Effector memory CD8-positive, alpha-beta T cell (primary cell): ENCODE measurements at regions not wholly inside any gene's neighbourhood (a gene's known extent, or its start where the extent isn't known, plus 50 kb on each side); places are given as distances from the start of the nearest gene placed in this dataset.

Source experiments
- ATAC-seq: fragments of 150-1000 bp; cut with Tn5 transposase; replicated peaks from 2 replicates; pipeline ENCODE4 v1.10.0; 2021; ENCODE audit warnings: mild to moderate bottlenecking, moderate library complexity
- DNase-seq, 3 experiments: peaks; one replicate each; pipeline ENCODE4 v3.0.0; 2021
- H3K27ac Mint-ChIP-seq, 2 donors: one replicate each; pipeline ENCODE4 v1.8.0; 2022; ENCODE audit warnings: mild to moderate bottlenecking in 2 of 2, mixed read lengths in 2 of 2, moderate library complexity in 2 of 2
- H3K27me3 Mint-ChIP-seq, 2 donors: one replicate each; pipeline ENCODE4 v1.8.0; 2022; ENCODE audit warnings: mixed read lengths in 2 of 2
- H3K36me3 Mint-ChIP-seq: one replicate; pipeline ENCODE4 v1.8.0; 2022; ENCODE audit warnings: mild to moderate bottlenecking, moderate library complexity, mixed read lengths; ENCODE audit not compliant: insufficient read depth
- H3K4me1 Mint-ChIP-seq, 2 donors: one replicate each; pipeline ENCODE4 v1.8.0; 2022; ENCODE audit warnings: low read depth in 2 of 2, mixed read lengths in 2 of 2
- H3K4me3 Mint-ChIP-seq, 2 donors: one replicate each; pipeline ENCODE4 v1.8.0; 2022; ENCODE audit warnings: mild to moderate bottlenecking in 2 of 2, mixed read lengths in 2 of 2, moderate library complexity in 2 of 2
- H3K9me3 Mint-ChIP-seq, 2 donors: one replicate each; pipeline ENCODE4 v1.8.0; 2022; ENCODE audit warnings: mixed read lengths in 2 of 2

DNA sequence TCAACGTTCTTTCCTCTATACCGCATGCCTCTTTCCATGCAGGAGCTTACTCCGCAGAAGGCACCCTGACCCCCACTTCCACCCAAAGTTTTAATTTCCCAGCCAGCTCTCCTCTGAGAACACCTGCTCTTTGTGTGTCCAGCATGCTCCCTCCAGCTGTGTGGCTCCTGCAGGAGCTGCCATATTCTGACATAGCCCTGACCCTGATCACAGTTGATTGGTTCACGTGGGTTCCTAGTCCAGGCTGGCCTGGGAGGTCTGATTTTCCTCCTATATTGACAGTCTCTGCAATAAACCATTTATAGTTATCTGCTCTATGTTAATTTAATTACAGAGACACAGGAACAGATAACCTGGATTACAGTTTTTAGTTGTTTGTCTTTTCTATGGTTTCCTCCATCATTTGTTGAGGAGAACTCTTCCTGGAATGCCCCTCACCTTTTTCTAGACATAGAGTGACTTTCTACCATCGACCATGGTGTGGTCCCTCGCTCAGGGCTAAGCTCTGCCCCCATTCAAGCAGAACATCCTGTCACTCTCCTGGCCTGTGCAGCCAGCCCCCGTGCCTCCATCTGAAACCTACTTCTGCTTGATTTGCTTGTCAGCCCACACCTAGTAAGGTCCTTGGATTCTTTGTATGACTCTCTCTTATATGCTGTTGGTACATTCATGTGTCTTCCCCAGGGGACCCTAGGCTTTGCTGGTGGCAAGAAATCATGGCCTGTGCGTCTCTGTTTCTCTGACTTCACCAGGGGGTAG, 231.5 kb downstream of the LPIN1 start:
- Mint-ChIP-seq H3K36me3 (no peaks in the 10 kb centered on the region), H3K9me3 (peaks cover 8 to 18% of the 10 kb centered on the region in 2 donors), H3K4me3 (no peak overlapping the region), H3K27me3 (peaks cover 51 to 87% of the 10 kb centered on the region in 2 donors), H3K27ac (no peak overlapping the region), H3K4me1 (no peaks in the 10 kb centered on the region)
- DNase-seq, result no peak
- no peak for ATAC-seq

- H3K4me3 Mint-ChIP-seq, result no peak overlapping the region
- ATAC-seq, result no peak
- H3K27ac Mint-ChIP-seq, result no peak overlapping the region
- peaks cover 69 to 94% of the 10 kb centered on the region in 2 donors for H3K27me3 Mint-ChIP-seq
- no peak for DNase-seq
- H3K36me3 Mint-ChIP-seq, result no peaks in the 10 kb centered on the region
- H3K4me1 Mint-ChIP-seq, result peaks cover 0 to 5% of the 10 kb centered on the region in 2 donors
- H3K9me3 Mint-ChIP-seq, result peaks cover 0 to 6% of the 10 kb centered on the region in 2 donors
These were observed 234.4 kb downstream of the LPIN1 start for GRCh38 chr2:11980809-11981208.

DNA sequence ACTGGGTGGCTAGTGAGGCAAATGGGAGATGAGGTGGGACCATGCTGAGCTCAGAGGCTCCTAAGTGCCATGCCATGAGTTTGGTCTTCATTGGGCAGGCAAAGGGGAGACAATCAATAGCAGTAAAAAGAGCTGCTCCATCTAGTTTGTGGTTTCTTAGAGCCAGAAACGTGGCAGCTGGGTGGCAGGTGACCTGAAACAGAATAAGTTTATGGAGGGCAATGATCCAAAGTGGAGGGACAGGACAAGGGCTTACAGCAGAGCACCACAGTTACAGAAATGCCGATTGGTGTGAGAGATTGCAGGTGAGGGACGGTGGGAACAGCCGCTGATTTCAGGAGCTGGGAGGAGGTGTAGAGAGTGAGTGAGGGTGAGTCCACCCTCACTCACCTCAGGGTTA, 237.0 kb downstream of the LPIN1 start:
- Mint-ChIP-seq H3K27me3 (peaks cover 66 to 94% of the 10 kb centered on the region in 2 donors), H3K36me3 (no peaks in the 10 kb centered on the region)

GRCh38 chr2:11983870-11984269, 237.4 kb downstream of the LPIN1 start:
- no peak for DNase-seq
- Mint-ChIP-seq H3K9me3 (no peaks in the 10 kb centered on the region), H3K36me3 (no peaks in the 10 kb centered on the region), H3K4me3 (no peak overlapping the region), H3K27ac (no peak overlapping the region), H3K27me3 (peaks cover 70 to 96% of the 10 kb centered on the region in 2 donors), H3K4me1 (peaks cover 0 to 5% of the 10 kb centered on the region in 2 donors)
- ATAC-seq, result no peak

More for the DNA sequence above, 237.0 kb downstream of the LPIN1 start:
- peaks cover 0 to 5% of the 10 kb centered on the region in 2 donors for H3K4me1 Mint-ChIP-seq
- H3K9me3 Mint-ChIP-seq, result no peaks in the 10 kb centered on the region
- no peak overlapping the region for H3K27ac Mint-ChIP-seq
- ATAC-seq (no peak), DNase-seq (no peak)
- H3K4me3 Mint-ChIP-seq, result no peak overlapping the region

DNA sequence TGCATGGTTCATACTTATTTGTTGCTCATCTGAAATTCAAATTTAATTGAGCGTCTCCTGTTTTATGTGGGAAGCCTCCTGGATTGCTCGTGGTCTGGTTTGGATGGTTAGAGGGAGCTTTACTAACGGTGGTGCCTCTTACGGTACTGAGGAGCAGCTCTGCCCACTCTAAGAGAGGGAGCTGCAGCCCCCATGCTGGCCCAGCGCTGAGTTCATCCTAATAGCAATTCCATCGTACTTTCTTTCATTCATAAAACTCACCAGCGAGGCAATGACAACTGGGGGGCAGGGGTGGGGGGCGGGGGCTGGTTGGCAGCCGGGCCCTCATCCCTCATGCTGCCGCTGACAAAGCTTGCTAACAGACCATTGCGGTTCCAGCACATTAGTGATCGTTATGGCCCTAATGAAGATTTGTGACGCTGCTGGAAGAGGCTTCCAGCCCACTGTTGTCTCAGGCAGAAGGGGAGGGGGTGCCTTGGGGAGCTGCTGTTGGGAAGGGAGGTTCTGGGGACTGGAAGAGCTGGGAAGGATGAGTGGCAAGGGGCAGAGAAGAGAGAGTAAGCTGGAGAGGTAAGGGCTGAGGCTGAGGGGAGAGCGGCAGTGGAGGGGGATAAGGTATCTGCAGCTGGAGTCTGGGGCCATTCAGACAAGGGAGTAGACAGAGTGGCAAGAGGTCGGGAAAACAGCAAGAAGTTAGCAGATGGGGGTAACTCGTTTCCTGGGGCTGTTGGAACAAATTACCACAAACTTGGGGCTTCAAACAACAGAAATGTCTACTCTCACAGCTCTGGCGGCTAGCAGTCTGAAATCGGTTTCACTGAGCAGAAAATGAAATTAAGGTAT, 238.1 kb downstream of the LPIN1 start:
- Mint-ChIP-seq H3K27ac (no peak overlapping the region), H3K9me3 (no peaks in the 10 kb centered on the region), H3K4me1 (peaks cover 0 to 5% of the 10 kb centered on the region in 2 donors), H3K27me3 (peaks cover 71 to 97% of the 10 kb centered on the region in 2 donors), H3K36me3 (no peaks in the 10 kb centered on the region), H3K4me3 (no peak overlapping the region)
- DNase-seq (no peak), ATAC-seq (no peak)

- Mint-ChIP-seq H3K27me3 (peaks cover 68 to 100% of the 10 kb centered on the region in 2 donors), H3K27ac (no peak overlapping the region), H3K9me3 (no peaks in the 10 kb centered on the region), H3K4me3 (no peak overlapping the region), H3K36me3 (no peaks in the 10 kb centered on the region), H3K4me1 (peaks cover 0 to 5% of the 10 kb centered on the region in 2 donors)
- ATAC-seq (no peak), DNase-seq (no peak)
These were observed 239.6 kb downstream of the LPIN1 start for GRCh38 chr2:11985817-11986566.

DNA sequence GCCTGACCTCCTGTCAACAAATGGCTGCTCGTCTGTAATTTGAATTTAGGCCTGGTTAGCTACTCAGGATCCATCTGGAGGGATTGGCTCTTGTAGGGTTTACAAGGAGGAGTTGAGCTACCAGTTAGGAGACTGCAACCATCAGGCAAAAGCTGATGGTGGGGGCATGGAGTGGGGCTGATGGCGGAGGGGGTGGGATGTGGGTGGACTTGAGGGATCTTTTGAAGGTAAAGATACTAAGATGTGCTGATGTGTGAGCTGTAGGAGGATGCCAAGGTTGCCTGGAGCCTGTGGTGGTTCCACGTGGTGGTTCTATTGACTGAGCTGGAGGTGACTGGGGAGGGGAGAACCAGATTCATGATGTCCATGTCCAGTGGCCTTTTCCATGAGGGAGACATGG, 240.7 kb downstream of the LPIN1 start:
- peaks cover 68 to 100% of the 10 kb centered on the region in 2 donors for H3K27me3 Mint-ChIP-seq
- H3K4me1 Mint-ChIP-seq, result peaks cover 1 to 5% of the 10 kb centered on the region in 2 donors
- no peak overlapping the region for H3K27ac Mint-ChIP-seq
- H3K9me3 Mint-ChIP-seq, result no peaks in the 10 kb centered on the region
- H3K36me3 Mint-ChIP-seq, result no peaks in the 10 kb centered on the region
- DNase-seq (no peak), ATAC-seq (no peak)
- no peak overlapping the region for H3K4me3 Mint-ChIP-seq

GRCh38 chr2:11988691-11989353, 242.4 kb downstream of the LPIN1 start:
- H3K9me3 Mint-ChIP-seq, result peaks cover 0 to 5% of the 10 kb centered on the region in 2 donors
- no peak overlapping the region for H3K4me3 Mint-ChIP-seq
- peaks cover 76 to 100% of the 10 kb centered on the region in 2 donors for H3K27me3 Mint-ChIP-seq
- no peak overlapping the region for H3K27ac Mint-ChIP-seq
- DNase-seq (no peak), ATAC-seq (no peak)
- H3K36me3 Mint-ChIP-seq, result no peaks in the 10 kb centered on the region
- peaks cover 1 to 5% of the 10 kb centered on the region in 2 donors for H3K4me1 Mint-ChIP-seq

DNA sequence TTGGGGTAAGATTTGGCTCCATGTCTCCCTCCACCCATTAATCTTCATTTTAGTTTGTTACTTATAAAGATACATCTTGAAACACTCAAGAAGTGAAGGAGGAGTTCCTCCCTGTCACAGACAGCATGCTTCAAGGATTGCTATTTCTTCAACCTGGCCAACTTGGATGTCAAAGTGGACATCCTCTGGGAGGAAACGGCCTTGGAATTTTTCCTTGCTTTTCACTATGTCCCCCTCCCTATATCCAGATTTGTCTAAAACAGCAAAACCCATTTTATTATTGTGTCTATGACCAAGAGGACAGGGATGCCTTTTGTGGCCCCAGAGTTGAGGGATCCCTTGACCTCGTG, 242.9 kb downstream of the LPIN1 start:
- no peak for DNase-seq
- Mint-ChIP-seq H3K4me1 (peaks cover 1 to 5% of the 10 kb centered on the region in 2 donors), H3K36me3 (no peaks in the 10 kb centered on the region), H3K27ac (no peak overlapping the region), H3K27me3 (peaks cover 76 to 100% of the 10 kb centered on the region in 2 donors), H3K4me3 (no peak overlapping the region), H3K9me3 (peaks cover 0 to 8% of the 10 kb centered on the region in 2 donors)
- no peak for ATAC-seq

DNA sequence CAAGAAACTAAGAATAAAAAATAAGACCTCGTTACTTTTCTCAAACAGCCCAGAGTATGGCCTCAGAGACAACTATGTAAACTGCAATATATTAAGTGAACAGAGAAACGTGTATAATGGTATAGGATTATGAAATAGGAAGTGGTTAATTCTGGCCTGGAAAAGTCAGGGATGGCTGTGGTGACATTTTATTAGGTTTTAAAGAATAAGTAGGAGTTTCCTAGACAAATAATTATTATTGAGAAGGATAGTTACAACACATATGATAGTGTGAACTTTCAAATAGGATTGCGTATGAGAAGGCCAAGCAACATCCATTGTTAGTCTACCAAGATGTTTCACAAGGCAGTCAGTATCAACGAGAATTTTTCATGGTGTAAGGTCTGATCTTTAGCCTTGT, 244.1 kb downstream of the LPIN1 start:
- Mint-ChIP-seq H3K4me1 (peaks cover 0 to 1% of the 10 kb centered on the region in 2 donors), H3K9me3 (peaks cover 3 to 13% of the 10 kb centered on the region in 2 donors), H3K27me3 (peaks cover 70 to 100% of the 10 kb centered on the region in 2 donors), H3K27ac (no peak overlapping the region), H3K36me3 (no peaks in the 10 kb centered on the region), H3K4me3 (no peak overlapping the region)
- no peak for DNase-seq
- ATAC-seq, result no peak

- peaks cover 0 to 1% of the 10 kb centered on the region in 2 donors for H3K4me1 Mint-ChIP-seq
- no peak overlapping the region for H3K27ac Mint-ChIP-seq
- H3K27me3 Mint-ChIP-seq, result peaks cover 55 to 85% of the 10 kb centered on the region in 2 donors
These were observed 247.3 kb downstream of the LPIN1 start for GRCh38 chr2:11993749-11994148.

GRCh38 chr2:11995456-11995855, 249.0 kb downstream of the LPIN1 start:
- H3K27me3 Mint-ChIP-seq, result peaks cover 61 to 84% of the 10 kb centered on the region in 2 donors
- DNase-seq (no peak), ATAC-seq (no peak)
- H3K36me3 Mint-ChIP-seq, result no peaks in the 10 kb centered on the region
- H3K27ac Mint-ChIP-seq, result no peak overlapping the region
- H3K4me1 Mint-ChIP-seq, result peaks cover 0 to 1% of the 10 kb centered on the region in 2 donors
- H3K4me3 Mint-ChIP-seq, result no peak overlapping the region
- peaks cover 3 to 13% of the 10 kb centered on the region in 2 donors for H3K9me3 Mint-ChIP-seq

More at GRCh38 chr2:11993749-11994148, 247.3 kb downstream of the LPIN1 start:
- DNase-seq, result no peak
- H3K9me3 Mint-ChIP-seq, result peaks cover 3 to 13% of the 10 kb centered on the region in 2 donors
- H3K4me3 Mint-ChIP-seq, result no peak overlapping the region
- ATAC-seq, result no peak
- no peaks in the 10 kb centered on the region for H3K36me3 Mint-ChIP-seq

DNA sequence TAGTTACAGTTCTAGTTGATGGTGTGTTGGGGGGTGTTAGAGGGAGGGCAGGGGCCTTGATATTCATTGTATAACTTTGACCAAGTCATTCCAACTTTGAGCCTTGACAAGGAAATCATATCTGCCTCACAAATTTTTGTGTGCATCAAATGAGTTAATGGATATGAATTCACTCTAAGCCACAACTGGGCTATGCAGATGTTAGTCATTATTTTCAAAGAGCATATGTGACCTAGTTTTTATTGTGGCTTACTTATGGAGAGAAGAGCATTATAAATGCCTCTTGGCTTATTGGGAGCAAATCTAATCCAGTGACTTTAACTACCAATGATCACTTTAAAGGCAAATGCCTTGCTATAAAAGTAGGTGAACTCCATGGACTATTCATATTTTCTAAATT, 250.2 kb downstream of the LPIN1 start:
- Mint-ChIP-seq H3K4me3 (no peak overlapping the region), H3K36me3 (no peaks in the 10 kb centered on the region), H3K4me1 (no peaks in the 10 kb centered on the region), H3K27ac (no peak overlapping the region), H3K27me3 (peaks cover 73 to 84% of the 10 kb centered on the region in 2 donors), H3K9me3 (peaks cover 3 to 13% of the 10 kb centered on the region in 2 donors)
- ATAC-seq (peak; percentile 79), DNase-seq (no peak)
